Neural cell (in vitro differentiated cells): ENCODE measurements at regions not wholly inside any gene's neighbourhood (a gene's known extent, or its start where the extent isn't known, plus 50 kb on each side); places are given as distances from the start of the nearest gene placed in this dataset.

Experiments
- H2AFZ ChIP-seq: fragments of 200-600, 300-800 bp; sonication (generic), shearing (Covaris generic); 2 replicates; pipeline ENCODE4 v1.6.0; 2014; ENCODE audit warnings: low read depth, mild to moderate bottlenecking, antibody characterized with exemption, low read length, moderate library complexity
- H3F3A ChIP-seq: fragments of 200-600 bp; shearing (Covaris generic); 2 replicates; pipeline ENCODE4 v1.6.1; 2016; ENCODE audit warnings: mild to moderate bottlenecking, moderate library complexity, mixed read lengths, antibody characterized with exemption, low read length; ENCODE audit not compliant: insufficient read depth, poor library complexity, severe bottlenecking
- H3K27ac ChIP-seq: fragments of 200-600, 300-800 bp; sonication (generic), shearing (Covaris generic); 2 replicates; pipeline ENCODE4 v1.5.1; 2014; ENCODE audit warnings: mild to moderate bottlenecking, low read length, moderate library complexity
- H3K27me3 ChIP-seq: fragments of 300-800, 200-600 bp; sonication (generic), shearing (Covaris generic); 2 replicates; pipeline ENCODE4 v1.6.0; 2014; ENCODE audit warnings: mild to moderate bottlenecking, low read depth, low read length, moderate library complexity; ENCODE audit not compliant: insufficient read depth
- H3K36me3 ChIP-seq: fragments of 300-800, 200-600 bp; sonication (generic), shearing (Covaris generic); 2 replicates; pipeline ENCODE4 v1.5.1; 2014; ENCODE audit warnings: mild to moderate bottlenecking, antibody characterized with exemption, low read length, moderate library complexity; ENCODE audit not compliant: insufficient read depth
- H3K4me2 ChIP-seq: fragments of 300-800, 200-600 bp; sonication (generic), shearing (Covaris generic); 2 replicates; pipeline ENCODE4 v1.6.0; 2014; ENCODE audit warnings: mild to moderate bottlenecking, low read length
- H3K4me3 ChIP-seq: fragments of 300-800, 200-600 bp; sonication (generic), shearing (Covaris generic); 2 replicates; pipeline ENCODE4 v1.5.1; 2014; ENCODE audit warnings: mild to moderate bottlenecking, low read length, moderate library complexity
- H3K79me2 ChIP-seq: fragments of 200-600 bp; shearing (Covaris generic); replicated peaks from 2 replicates; pipeline ENCODE4 v1.6.0; 2014; ENCODE audit warnings: mild to moderate bottlenecking, low read length, moderate library complexity; ENCODE audit not compliant: insufficient read depth
- H3K9ac ChIP-seq: fragments of 300-800, 200-600 bp; sonication (generic), shearing (Covaris generic); 2 replicates; pipeline ENCODE4 v1.6.1; 2016; ENCODE audit warnings: mild to moderate bottlenecking, low read length, mixed read lengths
- H3K9me2 ChIP-seq: fragments of 200-600 bp; shearing (Covaris generic); 2 replicates; pipeline ENCODE4 v1.6.1; 2016; ENCODE audit warnings: mild to moderate bottlenecking, low read length, mixed read lengths; ENCODE audit not compliant: insufficient read depth
- H3K9me3 ChIP-seq: fragments of 200-600, 300-800 bp; sonication (generic), shearing (Covaris generic); 2 replicates; pipeline ENCODE4 v1.6.1; 2016; ENCODE audit warnings: mild to moderate bottlenecking, mixed run types, low read length, moderate library complexity, mixed read lengths
- H4K20me1 ChIP-seq: fragments of 200-600 bp; shearing (Covaris generic); 2 replicates; pipeline ENCODE4 v1.6.1; 2016; ENCODE audit warnings: mild to moderate bottlenecking, mixed run types; ENCODE audit not compliant: insufficient read depth
- CTCF ChIP-seq: fragments of 450-650 bp; IDR thresholded peaks from 2 replicates; pipeline ENCODE4 v1.5.1; 2014; ENCODE audit warnings: antibody characterized with exemption, mild to moderate bottlenecking, moderate library complexity; ENCODE audit not compliant: poor library complexity, severe bottlenecking
- EP300 ChIP-seq: fragments of 450-650 bp; conservative IDR thresholded peaks from 2 replicates; pipeline ENCODE4 v1.6.1; 2014; ENCODE audit warnings: antibody characterized with exemption, mild to moderate bottlenecking, moderate library complexity; ENCODE audit not compliant: poor library complexity, severe bottlenecking
- EZH2 ChIP-seq: fragments of 200-600, 300-800 bp; shearing (Covaris generic), sonication (generic); IDR thresholded peaks from 2 replicates; pipeline ENCODE4 v1.6.1; 2014; ENCODE audit warnings: antibody characterized with exemption, low read length, borderline replicate concordance, mild to moderate bottlenecking; ENCODE audit not compliant: insufficient read depth, poor library complexity, severe bottlenecking
- MXI1 ChIP-seq: fragments of 450-650 bp; conservative IDR thresholded peaks from 2 replicates; pipeline ENCODE4 v1.6.1; 2014; ENCODE audit warnings: antibody characterized with exemption, mild to moderate bottlenecking; ENCODE audit not compliant: poor library complexity, severe bottlenecking
- POLR2AphosphoS5 ChIP-seq: IDR thresholded peaks from 2 replicates; pipeline ENCODE4 v1.6.1; 2012
- RAD21 ChIP-seq: fragments of 450-650 bp; conservative IDR thresholded peaks from 2 replicates; pipeline ENCODE4 v1.6.1; 2014; ENCODE audit warnings: antibody characterized with exemption, mild to moderate bottlenecking, moderate library complexity
- REST ChIP-seq: IDR thresholded peaks from 2 replicates; pipeline ENCODE4 v1.6.1; 2012; ENCODE audit warnings: borderline replicate concordance
- SMC3 ChIP-seq: fragments of 450-650 bp; conservative IDR thresholded peaks from 2 replicates; pipeline ENCODE4 v1.6.1; 2014; ENCODE audit warnings: antibody characterized with exemption, mild to moderate bottlenecking, moderate library complexity; ENCODE audit not compliant: poor library complexity
- TAF1 ChIP-seq: IDR thresholded peaks from 2 replicates; pipeline ENCODE4 v1.6.1; 2012; ENCODE audit warnings: low read depth

GRCh38 chr1:55896210-55896609, 681.0 kb upstream of the USP24 start:
- no peak for TF ChIP-seq CTCF
- TF ChIP-seq POLR2AphosphoS5, result no peak
- TF ChIP-seq EP300, result no peak
- TF ChIP-seq EZH2, result no peak
- TF ChIP-seq MXI1, result no peak
- TF ChIP-seq SMC3, result no peak
- no peak for TF ChIP-seq RAD21
- TF ChIP-seq TAF1, result no peak
- TF ChIP-seq REST, result no peak
- no peak overlapping the region for H3K4me2 ChIP-seq
- H3F3A ChIP-seq, result no peaks in the 10 kb centered on the region
- H3K9ac ChIP-seq, result no peak overlapping the region
- no peak overlapping the region for H3K4me3 ChIP-seq
- H4K20me1 ChIP-seq, result no peaks in the 10 kb centered on the region
- H3K79me2 ChIP-seq, result no peaks in the 10 kb centered on the region
- no peak overlapping the region for H2AFZ ChIP-seq
- no peaks in the 10 kb centered on the region for H3K36me3 ChIP-seq
- H3K9me3 ChIP-seq, result peaks cover 5% of the 10 kb centered on the region
- H3K27ac ChIP-seq, result no peak overlapping the region
- no peaks in the 10 kb centered on the region for H3K9me2 ChIP-seq
- H3K27me3 ChIP-seq, result no peaks in the 10 kb centered on the region

GRCh38 chr1:55894521-55894920, 679.4 kb upstream of the USP24 start:
- no peaks in the 10 kb centered on the region for H3F3A ChIP-seq
- H3K79me2 ChIP-seq, result no peaks in the 10 kb centered on the region
- no peaks in the 10 kb centered on the region for H4K20me1 ChIP-seq
- H3K27ac ChIP-seq, result no peak overlapping the region
- H2AFZ ChIP-seq, result no peak overlapping the region
- TF ChIP-seq EZH2 (no peak), SMC3 (no peak), POLR2AphosphoS5 (no peak), TAF1 (no peak), CTCF (no peak), EP300 (no peak), REST (no peak), RAD21 (no peak), MXI1 (no peak)
- no peaks in the 10 kb centered on the region for H3K36me3 ChIP-seq
- no peaks in the 10 kb centered on the region for H3K9me3 ChIP-seq
- no peaks in the 10 kb centered on the region for H3K27me3 ChIP-seq
- no peak overlapping the region for H3K4me2 ChIP-seq
- H3K9me2 ChIP-seq, result no peaks in the 10 kb centered on the region
- no peak overlapping the region for H3K9ac ChIP-seq
- H3K4me3 ChIP-seq, result no peak overlapping the region
